ENCODE measurements at regions not wholly inside any gene's neighbourhood (a gene's known extent, or its start where the extent isn't known, plus 50 kb on each side); places are given as distances from the start of the nearest gene placed in this dataset.

- TF ChIP-seq POLR2A (IDR thresholded peaks at IDR 0.05) (no peak), CTCF (IDR thresholded peaks at IDR 0.05) (no peak)
These were observed 284.0 kb upstream of the IRX2 start for GRCh38 chr5:3035452-3035851.

All from breast epithelium (tissue), 3 donors.